Mammary epithelial cell (primary cell): ENCODE measurements at regions not wholly inside any gene's neighbourhood (a gene's known extent, or its start where the extent isn't known, plus 50 kb on each side); places are given as distances from the start of the nearest gene placed in this dataset.

ENCODE experiments used
- CTCF ChIP-seq, 2 donors: IDR thresholded peaks in 1 of 2; conservative IDR thresholded peaks in 1 of 2; 2 replicates each; pipeline ENCODE4 v1.5.1; 2011 to 2012; ENCODE audit warnings: inconsistent platforms in 2 of 2, low read length in 2 of 2, mild to moderate bottlenecking in 2 of 2, control low read depth in 1 of 2, low read depth in 1 of 2; ENCODE audit not compliant: insufficient read depth in 1 of 2; ENCODE audit errors: extremely low read depth in 1 of 2
- EZH2 ChIP-seq: IDR thresholded peaks from 2 replicates; pipeline ENCODE4 v1.6.1; 2012; ENCODE audit warnings: low read length, inconsistent platforms, borderline replicate concordance

DNA sequence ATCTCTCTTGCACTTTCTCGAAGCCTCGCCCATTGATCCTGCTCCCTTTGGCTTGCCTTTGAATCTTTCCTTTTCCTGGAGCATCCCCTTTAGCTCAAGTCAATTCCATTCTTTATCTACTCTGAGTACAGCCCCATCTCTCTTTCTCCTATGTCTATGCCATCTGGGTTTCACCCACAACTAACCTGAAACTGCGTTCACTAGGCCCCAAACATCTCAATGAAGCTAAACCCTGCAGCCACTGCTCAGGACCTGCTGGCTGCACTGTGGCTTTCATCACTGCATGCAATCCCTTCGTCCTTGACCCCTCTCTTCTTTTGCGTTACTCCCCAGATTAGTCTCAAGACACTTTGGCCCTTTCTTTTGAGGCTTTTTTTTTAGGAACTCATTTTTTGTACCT is 81.6 kb upstream of the CYRIA start:
- no peak for TF ChIP-seq CTCF (conservative IDR thresholded peaks at IDR 0.05 in 1 of 2, IDR thresholded peaks at IDR 0.05 in 1 of 2; ENCODE audit: extremely low read depth in 1 of 2, insufficient read depth in 1 of 2, low read depth in 1 of 2, low read length in 2 of 2)
- no peak for TF ChIP-seq EZH2
